ENCODE measurements at regions not wholly inside any gene's neighbourhood (a gene's known extent, or its start where the extent isn't known, plus 50 kb on each side); places are given as distances from the start of the nearest gene placed in this dataset.

DNA sequence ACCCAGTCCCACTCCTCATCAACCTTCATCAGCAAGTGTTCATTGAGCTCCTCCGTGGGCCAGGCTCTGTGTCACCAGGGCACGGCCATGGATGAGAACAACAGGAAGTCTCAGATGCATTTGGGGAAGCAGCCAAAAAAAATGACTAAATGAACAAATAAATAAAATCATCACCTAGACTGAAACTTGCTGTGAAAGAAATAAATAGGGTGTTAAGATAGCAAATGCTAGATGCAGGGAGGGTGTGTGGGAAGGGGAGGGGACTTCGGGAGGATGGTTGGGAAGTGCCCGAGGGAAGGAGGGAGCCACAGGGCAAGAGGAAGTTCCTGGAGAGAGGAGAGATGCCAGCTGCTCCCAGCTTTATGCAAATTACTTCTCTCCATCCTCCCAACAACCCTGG, 696.7 kb downstream of the PTPRU start:
- TF ChIP-seq YY1 (IDR thresholded peaks at IDR 0.05; ENCODE audit: insufficient read depth, insufficient read length) (no peak), ZNF274 (IDR thresholded peaks at IDR 0.05; ENCODE audit: low read depth, low read length) (no peak), SUZ12 (IDR thresholded peaks at IDR 0.05; ENCODE audit: extremely low read depth, insufficient read depth, insufficient read length) (no peak)

All from NT2/D1 (cell line).